HG03097 (cell line): ENCODE measurements at regions not wholly inside any gene's neighbourhood (a gene's known extent, or its start where the extent isn't known, plus 50 kb on each side); places are given as distances from the start of the nearest gene placed in this dataset.

Experiments
- ATAC-seq: cut with Tn5 transposase; IDR thresholded peaks from one replicate; pipeline ENCODE4 v1.9.1; 2021; ENCODE audit not compliant: unreplicated experiment, low FRiP score

- no peak for ATAC-seq
Observed at GRCh38 chr20:57043669-57044268, 222.7 kb downstream of the BMP7 start.

DNA sequence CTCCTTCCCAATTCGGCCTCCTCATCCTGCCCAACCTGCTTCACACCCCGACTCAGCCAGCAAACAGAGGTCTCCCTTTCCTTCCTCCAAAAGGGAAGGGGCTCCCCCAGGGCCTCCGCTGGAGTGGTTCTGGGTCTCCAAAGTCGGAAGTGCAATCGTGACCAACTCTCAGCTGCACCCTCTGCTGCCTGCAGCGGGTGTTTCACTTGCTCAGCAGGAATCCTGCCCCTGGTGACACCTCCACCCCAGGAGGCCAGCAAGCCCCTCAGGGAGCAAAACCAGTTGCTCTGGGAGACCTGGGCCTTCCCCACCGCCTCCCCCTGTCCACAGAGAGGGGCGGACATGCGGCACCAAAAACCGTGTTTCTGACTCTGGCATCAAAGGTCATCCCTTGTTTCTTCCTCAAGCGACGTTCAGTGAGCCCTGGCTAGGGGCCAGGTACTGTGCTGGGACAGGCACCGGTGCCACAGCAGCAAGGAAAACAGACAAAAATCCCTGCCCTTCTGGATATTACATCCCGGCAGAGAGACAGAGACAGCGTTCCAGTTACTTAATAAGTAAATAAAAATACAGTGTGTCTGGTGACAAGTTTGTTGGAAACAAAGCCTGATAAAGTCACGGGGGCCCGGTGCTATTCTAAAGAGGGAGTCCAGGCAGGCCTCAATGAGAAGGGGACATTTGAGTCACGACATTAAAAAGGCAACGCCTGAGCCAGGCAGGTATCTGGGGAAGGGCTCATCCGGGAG, 219.0 kb downstream of the BMP7 start:
- ATAC-seq, result no peak

DNA sequence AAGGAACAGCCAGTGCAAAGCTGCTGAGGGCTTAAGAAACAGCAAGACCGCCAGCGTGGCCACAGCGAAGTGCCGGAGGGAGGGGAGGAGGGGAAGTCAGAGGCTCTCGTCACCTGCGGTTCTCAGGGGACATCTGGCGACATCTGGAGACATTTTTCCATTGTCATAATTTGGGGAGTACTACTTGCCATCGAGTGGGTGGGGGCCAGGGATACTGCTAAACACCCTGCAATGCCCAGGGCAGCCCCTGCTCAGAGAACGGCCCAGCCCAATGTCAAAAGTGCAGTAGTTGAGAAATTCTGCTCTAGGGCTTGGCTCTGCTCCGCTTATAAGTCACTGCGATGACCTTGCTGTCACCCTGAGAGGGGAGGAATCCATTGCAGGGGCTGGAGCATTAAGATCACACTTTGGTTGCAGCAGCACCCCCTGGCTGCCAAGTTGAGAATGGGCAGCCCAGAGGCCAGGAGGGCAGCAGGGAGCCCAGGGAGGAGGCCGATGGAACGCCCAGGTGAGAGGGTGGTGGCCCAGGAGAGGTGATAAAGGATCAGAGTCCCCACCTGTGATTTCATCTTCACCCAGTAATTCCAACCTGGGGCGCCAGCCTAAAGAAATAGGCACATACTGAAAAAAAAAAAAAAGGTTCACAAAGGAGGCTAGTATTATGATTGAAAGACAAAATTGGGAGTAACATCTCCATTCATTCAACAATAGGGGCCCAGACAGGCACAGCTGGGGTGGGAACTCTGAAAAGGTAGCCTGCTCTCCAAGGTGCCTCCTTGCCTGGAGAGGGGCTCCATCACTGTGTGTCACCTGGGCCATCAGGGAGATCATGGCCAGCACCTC, 218.2 kb downstream of the BMP7 start:
- ATAC-seq, result no peak

- no peak for ATAC-seq
Observed at GRCh38 chr20:57049296-57049695, 217.1 kb downstream of the BMP7 start.

DNA sequence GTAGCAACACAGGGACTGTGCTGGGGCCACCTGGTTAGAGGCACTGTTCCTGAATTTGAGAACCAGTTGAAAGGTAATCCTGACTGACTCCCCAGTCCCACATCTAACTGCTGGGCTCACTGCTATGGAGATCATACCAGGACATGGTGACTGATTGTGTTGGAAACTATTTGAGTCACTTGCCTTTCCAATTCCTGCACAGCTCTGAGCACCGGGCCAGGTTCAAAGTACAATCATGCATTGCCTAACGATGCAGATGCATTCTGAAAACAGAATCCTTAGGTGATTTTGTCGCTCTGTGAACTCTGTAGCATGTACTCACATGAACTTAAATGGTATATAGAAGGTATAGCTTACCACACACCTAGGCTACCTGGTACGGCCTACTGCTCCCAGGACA, 215.3 kb downstream of the BMP7 start:
- no peak for ATAC-seq

- no peak for ATAC-seq
Observed at GRCh38 chr20:57053067-57053466, 213.4 kb downstream of the BMP7 start.

- no peak for ATAC-seq
Observed at GRCh38 chr20:57053793-57054552, 212.5 kb downstream of the BMP7 start.

DNA sequence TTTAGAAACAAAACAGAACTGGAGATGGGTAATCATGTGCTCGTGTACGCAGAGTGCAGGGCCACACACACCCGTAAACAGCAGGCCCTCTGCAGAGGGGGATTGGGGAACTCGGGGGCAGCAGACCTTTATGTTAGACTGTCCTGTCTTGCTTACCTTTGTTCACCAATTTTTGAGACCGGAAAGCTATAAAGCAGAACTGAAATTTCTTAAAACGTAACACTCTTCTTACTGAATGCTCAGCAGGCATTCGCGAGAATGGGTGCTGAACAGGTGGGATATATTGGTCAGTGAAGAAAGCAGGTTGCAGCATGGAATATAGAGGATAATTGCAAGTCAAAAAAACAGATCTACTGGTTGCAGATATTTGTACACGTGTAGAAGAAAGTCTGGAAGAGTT, 211.1 kb downstream of the BMP7 start:
- ATAC-seq, result no peak

GRCh38 chr20:57056651-57057050, 209.8 kb downstream of the BMP7 start:
- no peak for ATAC-seq

DNA sequence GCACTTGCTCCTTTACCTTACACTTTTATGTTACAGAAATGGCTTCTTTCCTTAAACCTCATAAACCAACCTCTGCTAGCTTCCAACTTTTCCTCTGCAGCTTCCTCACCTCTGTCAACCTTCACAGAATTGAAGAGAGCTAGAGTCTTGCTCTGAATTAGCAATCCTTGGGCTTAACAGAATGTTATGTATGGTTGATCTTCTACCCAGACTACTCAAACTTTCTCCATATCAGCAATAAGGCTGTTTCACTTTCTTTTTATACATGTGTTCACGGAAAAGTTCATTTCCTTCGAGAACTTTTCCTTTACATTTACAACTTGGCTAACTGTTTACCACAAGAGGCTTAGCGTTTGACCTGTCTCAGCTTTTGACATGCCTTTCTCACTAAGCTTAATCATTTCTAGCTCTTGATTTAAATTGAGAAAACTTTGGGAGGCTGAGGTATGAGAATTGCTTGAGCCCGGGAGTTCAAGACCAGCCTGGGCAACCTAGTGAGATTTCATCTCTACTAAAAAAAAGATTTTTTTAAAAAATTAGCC, 207.3 kb downstream of the BMP7 start:
- no peak for ATAC-seq

- ATAC-seq, result no peak
Observed at GRCh38 chr20:57060407-57061050, 205.9 kb downstream of the BMP7 start.

GRCh38 chr20:57061051-57061900, 205.2 kb downstream of the BMP7 start:
- ATAC-seq, result no peak

- no peak for ATAC-seq
Observed at GRCh38 chr20:57062241-57062640, 204.2 kb downstream of the BMP7 start.

DNA sequence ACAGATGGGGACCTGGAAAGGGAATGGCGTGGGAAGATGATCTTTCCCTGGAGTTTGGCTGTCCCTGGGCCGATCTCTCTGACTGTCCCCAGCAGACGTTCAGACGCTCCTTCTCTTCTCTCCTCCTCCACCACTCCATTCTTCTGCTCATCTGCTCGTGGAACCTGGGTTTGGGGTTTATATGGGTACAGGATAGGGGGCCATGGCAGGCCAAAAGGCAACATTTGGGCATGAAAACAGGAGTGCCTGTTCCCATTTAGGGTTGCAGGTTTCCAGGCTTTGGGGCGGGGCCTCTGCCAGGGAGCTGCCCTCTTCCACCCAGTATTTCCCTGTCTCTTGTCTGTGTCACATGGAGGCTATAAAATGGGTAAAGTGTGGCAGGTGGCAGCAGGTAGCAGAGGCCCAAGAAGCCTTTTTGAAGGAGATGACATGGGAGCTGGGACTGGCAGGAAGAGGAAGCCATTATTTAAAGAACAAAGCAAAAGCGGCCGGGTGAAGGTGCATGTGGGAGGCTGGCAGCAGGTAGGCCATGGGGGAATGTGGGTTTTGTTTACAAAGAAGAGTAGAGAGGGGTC, 203.7 kb downstream of the BMP7 start:
- no peak for ATAC-seq

GRCh38 chr20:57064836-57065235, 201.6 kb downstream of the BMP7 start:
- ATAC-seq, result no peak

GRCh38 chr20:57065646-57066045, 200.8 kb downstream of the BMP7 start:
- ATAC-seq, result no peak

- no peak for ATAC-seq
Observed at GRCh38 chr20:57066126-57066900, 200.1 kb downstream of the BMP7 start.

GRCh38 chr20:57069442-57069841, 197.0 kb downstream of the BMP7 start:
- ATAC-seq, result no peak
